SU-DHL-6 (cell line): ENCODE measurements at regions not wholly inside any gene's neighbourhood (a gene's known extent, or its start where the extent isn't known, plus 50 kb on each side); places are given as distances from the start of the nearest gene placed in this dataset.

Source experiments
- CTCF ChIP-seq: fragments of 200-600 bp; sonication (generic); IDR thresholded peaks from one replicate; pipeline ENCODE4 v1.5.1; 2017; ENCODE audit warnings: antibody characterized with exemption, mild to moderate bottlenecking, low read length, moderate library complexity; ENCODE audit not compliant: insufficient read depth, poor library complexity, severe bottlenecking
- EZH2phosphoT487 ChIP-seq: fragments of 200-600 bp; sonication (generic), shearing (Covaris generic); conservative IDR thresholded peaks from 2 replicates; pipeline ENCODE4 v1.6.1; 2018; ENCODE audit warnings: mild to moderate bottlenecking, antibody characterized with exemption, low read length, moderate library complexity, mixed read lengths

- TF ChIP-seq CTCF (no peak), EZH2phosphoT487 (no peak)
Observed at GRCh38 chr10:130434446-130435385, 298.5 kb downstream of the GLRX3 start.
